HG03575 (cell line): ENCODE measurements at regions not wholly inside any gene's neighbourhood (a gene's known extent, or its start where the extent isn't known, plus 50 kb on each side); places are given as distances from the start of the nearest gene placed in this dataset.

Experiments used
- ATAC-seq: cut with Tn5 transposase; IDR thresholded peaks from one replicate; pipeline ENCODE4 v1.9.1; 2021; ENCODE audit not compliant: unreplicated experiment, insufficient number of reproducible peaks, low FRiP score; ENCODE audit errors: extremely low read depth

DNA sequence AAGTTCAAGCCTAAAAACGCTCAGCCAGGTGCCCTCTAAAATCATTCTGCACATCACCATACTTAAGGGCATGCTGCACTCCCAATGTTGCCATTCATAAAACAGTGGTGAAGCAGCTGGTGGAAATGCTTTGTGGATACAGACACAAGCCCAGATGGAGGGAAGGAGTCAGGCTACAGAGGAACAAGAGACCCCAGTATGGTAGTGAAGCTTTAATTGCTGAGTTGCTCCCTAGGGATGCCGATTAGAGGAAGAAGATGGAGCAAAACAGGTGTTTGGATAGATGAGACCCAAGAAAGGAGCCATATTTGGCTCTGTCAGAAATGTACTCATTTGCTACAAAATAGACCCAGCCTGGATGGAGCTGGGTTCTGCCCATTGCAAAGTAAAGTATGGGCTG is 230.5 kb downstream of the NSG2 start:
- ATAC-seq, result no peak

GRCh38 chr5:174281089-174281760 is 235.7 kb downstream of the NSG2 start:
- no peak for ATAC-seq

GRCh38 chr5:174281855-174282254 is 236.3 kb downstream of the NSG2 start:
- no peak for ATAC-seq

- no peak for ATAC-seq
These were observed 236.9 kb downstream of the NSG2 start for GRCh38 chr5:174282391-174282790.

- no peak for ATAC-seq
These were observed 237.9 kb downstream of the NSG2 start for GRCh38 chr5:174283211-174284005.

DNA sequence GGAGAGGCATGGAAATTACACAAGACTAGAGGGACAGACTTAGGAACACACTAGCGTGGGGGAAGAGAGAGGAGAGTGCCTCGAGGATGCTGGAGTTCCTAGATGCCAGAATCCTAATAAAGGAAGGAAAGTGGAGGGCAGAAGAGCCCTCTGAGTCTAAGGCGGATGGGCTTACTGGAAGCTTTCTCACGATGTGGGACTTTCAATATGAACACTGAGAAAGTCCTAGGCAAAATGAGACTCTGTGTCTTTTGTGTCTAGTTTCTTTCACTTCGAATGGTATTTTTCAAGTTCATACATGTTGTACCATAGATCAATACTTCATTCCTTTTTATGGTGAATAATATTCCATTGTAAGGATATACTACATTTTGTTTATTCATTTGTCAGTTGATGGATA is 239.4 kb downstream of the NSG2 start:
- ATAC-seq, result no peak

GRCh38 chr5:174287761-174288160 is 242.3 kb downstream of the NSG2 start:
- no peak for ATAC-seq

DNA sequence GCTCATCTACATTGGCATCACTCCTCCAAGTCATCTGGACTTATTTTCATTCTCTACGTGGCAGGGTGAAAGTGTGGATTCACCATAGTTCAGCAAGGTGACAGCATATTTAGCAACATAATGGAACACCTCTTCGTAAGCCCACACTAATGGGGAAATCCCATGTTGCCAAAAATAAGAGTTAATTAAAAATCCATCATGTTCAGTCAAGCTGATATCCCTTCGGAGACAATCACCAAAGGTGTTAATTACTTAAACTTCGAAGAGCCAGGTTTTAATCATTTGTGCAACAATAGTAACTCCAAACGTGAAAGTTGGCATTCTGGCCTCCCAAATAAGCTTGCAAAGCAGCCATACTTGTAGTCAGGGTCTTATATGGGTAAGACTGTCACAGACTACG is 242.9 kb downstream of the NSG2 start:
- no peak for ATAC-seq

- no peak for ATAC-seq
These were observed 245.7 kb downstream of the NSG2 start for GRCh38 chr5:174291162-174291561.

GRCh38 chr5:174292348-174292747 is 246.8 kb downstream of the NSG2 start:
- ATAC-seq, result no peak

GRCh38 chr5:174293006-174293405 is 247.5 kb downstream of the NSG2 start:
- ATAC-seq, result no peak

DNA sequence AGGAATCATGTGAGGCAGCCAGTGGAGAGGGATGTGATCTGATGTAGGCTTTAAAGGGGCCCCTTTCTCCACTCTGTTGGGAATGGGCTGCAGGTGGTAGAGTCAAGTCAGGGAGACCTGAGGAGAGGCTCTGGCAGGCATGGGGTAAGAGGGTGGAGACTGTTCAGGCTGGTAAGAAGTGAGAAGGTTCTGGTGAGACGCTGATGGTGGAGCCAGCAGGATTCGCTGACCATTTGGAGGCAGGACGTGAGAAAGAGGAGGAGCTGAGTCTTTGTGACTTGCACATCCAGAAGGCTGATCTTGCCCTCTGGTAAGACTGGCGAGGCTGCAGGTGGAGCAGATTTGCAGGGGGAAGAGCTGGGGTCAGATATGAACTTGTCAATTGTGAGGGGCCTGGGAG is 248.0 kb downstream of the NSG2 start:
- ATAC-seq, result no peak

- ATAC-seq, result no peak
These were observed 249.6 kb downstream of the NSG2 start for GRCh38 chr5:174294891-174295620.

DNA sequence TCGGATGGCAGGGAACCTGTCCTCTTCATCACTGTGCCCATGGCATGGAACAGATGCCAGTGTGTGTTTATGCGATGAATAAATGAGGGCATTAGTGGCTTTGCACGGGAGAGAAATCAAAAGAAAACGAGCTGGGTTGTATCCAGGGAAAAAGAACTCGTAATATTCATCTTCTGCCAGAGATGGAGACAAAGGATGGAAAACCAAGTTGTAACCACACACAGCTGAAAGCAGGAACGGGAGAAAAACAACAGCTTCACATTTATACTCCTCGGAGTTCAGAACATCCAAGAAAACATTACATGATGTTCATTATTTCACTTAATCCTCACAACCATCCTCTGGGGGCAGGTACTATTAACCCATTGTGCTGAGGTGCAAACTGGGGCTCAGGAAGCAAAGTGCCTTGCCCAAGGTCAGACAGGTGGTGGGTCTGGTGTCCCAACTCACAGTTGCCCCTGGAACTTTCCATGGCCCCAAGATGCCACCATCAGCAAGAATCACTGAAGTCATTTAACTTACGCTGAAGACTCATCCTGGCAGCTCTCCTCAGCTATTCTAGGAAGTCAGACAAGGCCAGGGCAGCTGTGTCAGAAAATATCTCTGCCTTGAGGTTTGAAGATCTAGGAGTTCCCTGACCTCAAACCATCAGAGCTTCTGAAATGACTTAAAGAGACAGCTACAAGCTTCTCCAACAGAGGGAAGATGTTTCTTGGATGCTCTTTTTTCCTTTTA is 250.4 kb downstream of the NSG2 start:
- ATAC-seq, result no peak

DNA sequence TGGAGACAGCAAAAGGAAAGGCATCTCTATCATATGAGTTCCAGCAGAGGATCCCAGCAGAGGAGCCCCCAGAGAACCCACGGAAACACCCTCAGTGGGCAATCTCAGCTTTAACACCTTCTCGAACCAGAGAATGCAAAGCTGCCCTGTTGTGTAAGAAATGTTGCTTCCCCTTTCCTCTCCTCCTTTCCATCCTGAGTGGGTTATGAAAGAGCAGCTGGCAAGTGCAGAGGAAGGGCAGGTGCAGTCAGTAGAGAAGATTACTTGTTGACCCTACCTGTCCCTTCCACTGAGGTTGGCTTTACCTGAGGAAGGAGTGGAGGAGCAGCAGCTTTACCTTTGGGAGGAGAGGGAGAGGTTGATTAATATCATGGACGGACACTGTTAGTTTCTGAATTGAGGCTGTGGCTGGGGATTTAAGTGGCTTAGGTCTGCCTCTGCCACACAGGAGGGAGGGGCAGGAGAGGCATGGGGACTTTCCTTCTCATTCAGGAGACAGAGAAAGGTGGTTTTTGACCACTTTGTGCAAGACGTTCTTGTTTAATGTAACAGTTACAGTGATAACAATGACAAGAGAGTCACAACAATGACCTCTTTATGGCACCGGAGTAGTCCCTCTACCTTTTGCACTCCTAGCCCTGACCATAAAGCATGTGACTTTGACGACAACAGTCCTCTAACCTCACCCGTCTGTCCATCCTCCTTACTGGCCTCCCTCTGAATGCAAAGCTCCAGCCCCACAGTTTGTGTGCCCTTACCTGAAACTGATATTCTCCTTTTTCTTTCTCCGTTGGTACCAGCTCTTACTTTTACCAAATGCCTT is 254.8 kb downstream of the NSG2 start:
- no peak for ATAC-seq

DNA sequence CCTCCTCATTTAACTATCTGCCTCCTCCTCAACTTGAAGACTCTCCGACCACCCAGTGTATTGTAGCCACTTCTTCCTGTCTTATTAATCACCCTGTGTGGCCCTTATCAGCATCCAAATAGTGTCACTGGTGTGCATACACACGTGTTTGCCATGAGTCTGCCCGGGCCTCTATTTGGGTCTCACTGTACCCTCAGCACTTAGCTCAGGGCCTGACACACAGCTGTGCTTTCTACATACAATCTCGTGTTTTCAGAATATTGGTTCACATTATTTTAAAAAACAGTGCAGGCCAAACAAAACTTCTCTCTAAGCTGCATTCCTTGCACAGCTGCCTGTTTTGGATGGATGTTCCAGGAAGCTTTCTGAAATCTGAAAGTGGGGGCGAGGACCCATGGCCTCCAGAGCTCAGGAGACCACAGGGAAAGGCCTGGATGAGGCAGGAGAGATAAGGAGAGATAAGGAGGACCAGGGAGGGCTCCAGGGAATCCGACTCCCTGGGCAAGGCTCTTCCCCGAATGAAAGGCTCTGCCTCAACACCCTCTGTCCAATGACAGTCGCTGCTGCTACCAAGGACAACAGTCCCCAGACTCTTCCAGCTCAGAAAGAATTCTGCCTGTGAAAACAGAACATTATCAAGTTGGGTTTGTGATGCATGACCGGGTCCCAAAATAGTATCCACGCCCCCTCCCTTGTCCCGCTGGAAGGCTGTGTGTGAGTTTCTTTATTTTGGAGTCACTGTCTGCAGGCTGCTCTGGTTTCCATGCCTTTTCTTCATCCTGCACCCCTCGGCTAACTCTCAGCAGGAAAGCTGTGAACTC is 255.6 kb downstream of the NSG2 start:
- ATAC-seq, result no peak

GRCh38 chr5:174301848-174302625 is 256.5 kb downstream of the NSG2 start:
- no peak for ATAC-seq
